ENCODE measurements at regions not wholly inside any gene's neighbourhood (a gene's known extent, or its start where the extent isn't known, plus 50 kb on each side); places are given as distances from the start of the nearest gene placed in this dataset.
"Not testable (repeated sequence)": the region's sequence is repeated elsewhere in the genome, so short reads cannot be mapped to it uniquely, and the experiment has no call there.

- no peak for DNase-seq
Measured at GRCh38 chr12:47367912-47368537, 288.3 kb upstream of the AMIGO2 start.

DNA sequence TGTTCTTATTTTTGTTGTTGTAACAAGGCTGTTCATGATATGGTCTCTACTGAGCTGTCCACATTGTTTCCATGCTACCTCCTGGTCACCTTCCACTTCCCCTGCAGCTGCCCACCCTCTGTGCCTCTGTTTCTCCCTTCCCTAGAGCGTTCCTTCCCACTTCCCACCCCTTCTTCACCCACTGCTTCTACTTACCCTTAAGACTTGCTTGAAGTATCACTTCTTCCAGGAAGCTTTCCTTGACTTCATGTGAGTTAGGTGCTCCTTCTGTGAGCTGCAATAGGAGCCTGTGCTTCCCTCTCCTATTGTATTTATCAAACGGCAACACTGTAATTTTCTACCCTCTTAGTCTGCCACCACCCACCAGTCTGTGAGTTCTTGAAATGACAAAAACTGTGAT is 286.8 kb upstream of the AMIGO2 start:
- no peak for DNase-seq

- no peak for DNase-seq
Measured at GRCh38 chr12:47366157-47366556, 286.4 kb upstream of the AMIGO2 start.

- DNase-seq = not testable (repeated sequence)
Measured at GRCh38 chr12:47365443-47366076, 285.8 kb upstream of the AMIGO2 start.

DNA sequence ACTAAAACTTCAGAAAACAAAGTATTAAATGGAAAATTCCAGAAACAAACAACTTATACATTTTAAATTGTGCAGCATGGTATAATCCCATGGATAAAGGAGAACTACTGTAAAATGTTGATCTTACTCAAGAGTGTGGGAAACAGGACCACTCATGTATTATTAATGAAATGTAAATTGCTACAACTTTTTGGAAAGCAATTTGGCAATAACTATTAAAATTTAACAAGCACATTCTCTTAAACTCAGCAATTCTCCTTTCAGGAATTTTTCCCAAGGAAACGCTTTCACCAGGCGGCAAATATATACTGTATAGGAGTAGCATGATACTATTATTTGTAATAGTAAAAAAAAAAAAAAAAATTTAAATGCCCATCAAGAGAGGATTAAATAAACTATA is 284.5 kb upstream of the AMIGO2 start:
- no peak for DNase-seq

DNA sequence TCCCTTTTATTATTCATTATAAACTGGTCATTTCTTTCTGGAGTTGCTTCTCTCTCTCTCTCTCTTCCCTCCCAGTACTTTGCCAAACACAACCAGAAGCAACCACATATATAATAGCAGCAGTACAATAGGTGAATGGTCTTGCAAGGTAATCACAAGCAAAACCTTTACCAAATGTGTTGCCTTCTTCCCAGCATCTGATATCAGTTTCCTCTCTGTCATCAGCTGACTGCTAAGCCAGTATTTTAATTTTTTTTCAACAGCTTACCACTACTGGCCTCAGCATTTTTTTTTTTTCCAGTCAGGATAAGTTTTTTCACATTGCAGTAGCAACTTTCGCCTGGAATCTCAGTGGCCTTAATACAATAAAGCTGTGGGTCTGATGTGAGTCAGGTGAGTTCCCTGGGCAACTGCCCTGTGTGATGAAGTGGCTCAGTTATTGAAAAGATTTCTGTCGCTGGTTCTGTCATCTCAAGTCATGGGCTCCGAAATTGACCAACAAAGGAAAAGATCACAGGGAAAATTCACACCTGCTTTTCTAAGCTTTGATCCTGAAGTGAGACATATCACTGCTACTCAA is 282.5 kb upstream of the AMIGO2 start:
- DNase-seq = no peak

- peak; percentile 73 for DNase-seq
Measured at GRCh38 chr12:47361389-47362021, 281.7 kb upstream of the AMIGO2 start.

DNA sequence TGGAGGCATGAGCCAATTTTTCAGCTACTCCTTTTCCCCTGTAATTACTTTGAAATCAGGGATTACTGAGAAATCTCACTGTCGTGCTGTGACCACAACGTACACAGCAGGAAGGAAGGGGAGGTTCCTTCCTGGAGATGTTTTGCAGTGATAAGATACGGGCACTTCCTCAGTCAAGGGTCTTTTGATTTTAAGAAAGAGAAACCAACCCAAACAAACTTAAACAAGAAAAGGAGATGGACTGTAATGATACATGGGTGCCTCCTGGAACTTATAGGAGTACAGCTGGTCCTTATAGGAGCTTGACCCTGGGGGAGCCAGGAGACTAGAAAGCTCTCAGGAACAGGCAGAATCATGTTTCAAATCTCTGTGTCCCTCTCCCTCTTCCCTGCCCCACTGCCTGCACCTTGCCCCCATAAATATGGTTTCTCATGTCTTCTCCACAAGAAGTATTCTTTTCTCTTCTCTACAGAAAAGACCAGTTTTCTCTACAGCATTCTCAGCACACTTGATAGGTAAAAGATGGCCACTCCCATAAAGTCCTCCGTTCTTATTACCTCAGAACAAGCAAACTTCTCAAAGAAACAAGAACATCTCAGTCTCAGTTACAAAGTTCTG is 281.1 kb upstream of the AMIGO2 start:
- DNase-seq = no peak

GRCh38 chr12:47360093-47360480 is 280.3 kb upstream of the AMIGO2 start:
- no peak for DNase-seq

DNA sequence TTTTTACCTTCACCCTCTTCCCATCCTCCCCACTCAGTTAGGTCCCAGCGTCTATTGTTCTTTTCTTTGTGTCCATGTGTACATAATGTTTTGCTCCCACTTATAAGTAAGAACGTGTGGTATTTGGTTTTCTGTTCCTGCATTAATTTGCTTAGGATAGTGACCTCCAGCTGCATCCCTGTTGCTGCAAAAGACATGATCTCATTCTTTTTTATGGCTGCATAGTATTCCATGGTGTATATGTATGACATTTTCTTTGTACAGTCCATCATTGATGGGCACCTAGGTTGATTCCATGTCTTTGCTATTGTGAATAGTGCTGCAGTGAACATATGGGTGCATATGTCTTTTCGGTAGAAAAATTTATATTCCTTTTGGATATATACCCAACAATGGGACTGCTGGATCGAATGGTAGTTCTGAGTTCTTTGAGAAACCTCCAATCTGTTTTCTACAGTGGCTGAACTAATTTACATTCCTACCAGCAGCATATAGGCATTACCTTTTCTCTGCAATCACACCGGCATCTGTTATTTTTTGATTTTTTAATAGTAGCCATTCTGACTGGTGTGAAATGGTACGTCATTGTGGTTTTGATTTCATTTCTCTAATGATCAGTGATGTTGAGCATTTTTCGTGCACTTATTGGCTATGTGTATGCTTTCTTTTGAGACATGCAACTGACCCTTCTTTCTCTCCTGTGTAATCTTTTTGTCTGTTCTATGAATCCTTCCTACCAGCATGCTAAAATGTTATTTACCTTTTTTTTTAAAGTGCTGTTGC is 279.7 kb upstream of the AMIGO2 start:
- DNase-seq = no peak

DNA sequence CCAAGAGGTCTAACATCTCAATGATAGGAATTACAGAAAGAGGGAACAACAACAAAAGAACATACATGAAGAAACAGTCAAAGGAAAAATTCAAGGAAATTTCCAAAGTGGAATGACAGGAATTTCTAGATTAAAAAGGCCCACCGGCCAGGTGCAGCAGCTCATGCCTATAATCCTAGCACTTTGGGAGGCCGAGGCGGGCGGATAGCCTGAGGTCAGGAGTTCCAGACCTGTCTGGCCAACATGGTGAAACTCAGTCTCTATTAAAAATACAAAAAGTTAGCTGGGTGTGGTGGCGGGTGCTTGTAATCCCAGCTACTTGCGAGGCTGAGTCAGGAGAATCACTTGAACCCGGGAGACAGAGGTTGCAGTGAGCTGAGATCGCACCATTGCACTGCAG is 277.2 kb upstream of the AMIGO2 start:
- DNase-seq = not testable (repeated sequence)

DNA sequence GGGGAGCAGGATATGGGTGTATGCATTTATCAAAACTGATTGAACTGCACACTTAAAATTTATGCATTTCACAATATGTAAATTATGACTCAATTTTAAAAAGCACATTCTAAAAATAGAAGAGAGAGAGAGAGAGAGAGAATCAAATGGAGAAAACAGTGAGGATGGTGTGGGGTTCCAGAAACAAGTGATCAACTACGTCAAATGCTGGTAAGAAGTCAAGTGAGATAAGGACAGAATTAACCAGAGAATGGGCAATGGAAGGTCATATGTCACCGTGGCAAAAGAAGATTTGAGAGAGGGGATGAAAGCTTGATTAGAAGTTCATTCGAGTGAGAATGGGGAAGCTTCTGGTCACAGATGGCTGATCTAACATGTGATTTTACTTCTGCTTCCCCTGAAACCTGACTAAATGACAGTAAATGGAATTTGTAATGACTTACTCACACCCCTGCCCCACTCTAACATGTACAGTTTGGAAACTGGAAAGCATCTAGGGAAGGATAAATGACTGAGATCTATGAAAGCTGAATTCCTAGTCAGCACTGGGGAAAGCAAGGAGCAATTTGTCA is 276.5 kb upstream of the AMIGO2 start:
- no peak for DNase-seq

- DNase-seq = no peak
Measured at GRCh38 chr12:47353508-47353907, 273.7 kb upstream of the AMIGO2 start.

GRCh38 chr12:47352067-47352466 is 272.3 kb upstream of the AMIGO2 start:
- DNase-seq = no peak

DNA sequence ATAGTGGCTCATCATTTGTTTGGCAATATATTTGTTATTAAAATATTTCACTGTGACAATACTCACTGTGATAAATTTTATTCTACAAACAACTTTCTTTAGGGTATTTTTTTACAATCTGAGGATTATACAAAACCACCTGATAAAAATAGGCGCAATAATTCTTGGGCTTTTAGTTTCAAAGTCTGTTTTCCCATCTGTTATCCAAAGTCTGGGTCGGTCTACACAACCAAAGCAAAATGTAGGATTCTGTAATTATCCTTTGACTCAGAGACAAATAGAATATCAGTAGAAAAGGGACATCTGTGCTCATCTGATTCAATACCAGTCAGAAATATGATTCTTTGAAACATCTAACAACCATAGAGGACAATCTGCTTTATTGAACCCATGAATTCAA is 271.8 kb upstream of the AMIGO2 start:
- no peak for DNase-seq

GRCh38 chr12:47350062-47350408 is 270.3 kb upstream of the AMIGO2 start:
- DNase-seq = no peak

GRCh38 chr12:47349137-47350061 is 269.6 kb upstream of the AMIGO2 start:
- no peak for DNase-seq

- DNase-seq = no peak
Measured at GRCh38 chr12:47348206-47348605, 268.4 kb upstream of the AMIGO2 start.

- no peak for DNase-seq
Measured at GRCh38 chr12:47346251-47347019, 266.7 kb upstream of the AMIGO2 start.

GRCh38 chr12:47343684-47344567 is 264.2 kb upstream of the AMIGO2 start:
- DNase-seq = no peak

Measured in stimulated activated CD8-positive, alpha-beta memory T cell treated with anti-CD3 and anti-CD28 coated beads, Interleukin-4, amount 100 ng/mL, for 48 hours (primary cell).